ENCODE measurements at regions not wholly inside any gene's neighbourhood (a gene's known extent, or its start where the extent isn't known, plus 50 kb on each side); places are given as distances from the start of the nearest gene placed in this dataset.

DNA sequence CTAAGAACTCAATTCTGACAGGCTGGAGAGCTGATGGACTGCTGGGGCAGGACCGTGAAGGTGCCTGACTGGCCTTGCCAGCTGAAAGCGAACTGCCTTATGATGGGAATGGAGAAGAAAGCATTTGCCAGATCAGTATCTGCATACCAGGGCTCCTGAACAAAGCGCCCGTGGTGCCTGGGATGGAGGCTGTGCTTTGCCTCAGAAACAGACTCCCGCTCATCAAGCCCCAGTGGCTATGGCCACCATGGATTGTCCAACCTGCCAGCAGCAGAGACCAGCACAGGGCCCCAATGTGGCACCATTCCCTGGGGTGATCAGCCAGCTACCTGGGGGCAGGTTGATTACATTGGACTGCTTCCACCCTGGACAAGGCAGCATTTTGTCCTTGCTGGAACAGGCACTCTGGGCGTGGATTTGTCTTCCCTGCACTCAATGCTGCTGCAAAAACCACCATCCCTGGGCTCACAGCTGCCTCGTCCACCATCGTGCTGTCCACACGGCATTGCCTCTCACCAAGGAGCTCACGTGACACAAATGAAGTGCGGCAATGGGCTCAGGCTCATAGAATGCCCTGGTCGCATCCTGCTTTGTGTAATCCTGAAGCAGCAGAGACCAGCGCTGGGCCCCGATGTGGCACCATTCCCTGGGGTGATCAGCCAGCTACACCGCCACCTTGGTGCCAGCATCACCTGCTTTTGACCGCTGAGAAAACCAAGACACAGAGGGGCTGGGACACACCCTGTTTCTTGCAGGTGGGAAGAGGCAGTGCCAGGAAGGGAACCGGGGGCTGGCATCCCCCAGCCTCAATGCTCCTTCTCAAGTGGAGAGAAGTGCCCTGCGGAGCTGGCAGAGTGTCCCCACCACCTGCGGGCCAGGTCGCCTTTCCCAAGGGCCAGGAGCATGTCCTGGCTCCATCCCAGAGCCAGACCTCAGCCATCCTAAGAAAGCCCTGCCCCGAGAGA lies 1367.5 kb downstream of the BRD1 start:
- Histone ChIP-seq H3K4me2 (ENCODE audit: low read depth, low read length, poor library complexity, severe bottlenecking) (no peak overlapping the region), H4K20me1 (ENCODE audit: low read depth, low read length) (no peaks in the 10 kb centered on the region), H3K9me3 (ENCODE audit: insufficient read depth, low read length) (no peaks in the 10 kb centered on the region), H3K79me2 (ENCODE audit: insufficient read depth, low read length) (no peaks in the 10 kb centered on the region), H3K27ac (ENCODE audit: low read depth, low read length) (no peak overlapping the region), H2AFZ (ENCODE audit: low read depth, low read length, severe bottlenecking) (no peak overlapping the region), H3F3A (ENCODE audit: insufficient read depth) (no peaks in the 10 kb centered on the region), H3K4me3 (ENCODE audit: insufficient read depth, low read length, poor library complexity, severe bottlenecking) (no peak overlapping the region), H3K9me2 (replicated peaks; ENCODE audit: insufficient read depth, low read length) (no peaks in the 10 kb centered on the region), H3K36me3 (ENCODE audit: low read length) (no peaks in the 10 kb centered on the region), H3K9ac (ENCODE audit: low read length) (no peak overlapping the region), H3K27me3 (ENCODE audit: low read length) (no peaks in the 10 kb centered on the region)
- TF ChIP-seq, protein P1, sequence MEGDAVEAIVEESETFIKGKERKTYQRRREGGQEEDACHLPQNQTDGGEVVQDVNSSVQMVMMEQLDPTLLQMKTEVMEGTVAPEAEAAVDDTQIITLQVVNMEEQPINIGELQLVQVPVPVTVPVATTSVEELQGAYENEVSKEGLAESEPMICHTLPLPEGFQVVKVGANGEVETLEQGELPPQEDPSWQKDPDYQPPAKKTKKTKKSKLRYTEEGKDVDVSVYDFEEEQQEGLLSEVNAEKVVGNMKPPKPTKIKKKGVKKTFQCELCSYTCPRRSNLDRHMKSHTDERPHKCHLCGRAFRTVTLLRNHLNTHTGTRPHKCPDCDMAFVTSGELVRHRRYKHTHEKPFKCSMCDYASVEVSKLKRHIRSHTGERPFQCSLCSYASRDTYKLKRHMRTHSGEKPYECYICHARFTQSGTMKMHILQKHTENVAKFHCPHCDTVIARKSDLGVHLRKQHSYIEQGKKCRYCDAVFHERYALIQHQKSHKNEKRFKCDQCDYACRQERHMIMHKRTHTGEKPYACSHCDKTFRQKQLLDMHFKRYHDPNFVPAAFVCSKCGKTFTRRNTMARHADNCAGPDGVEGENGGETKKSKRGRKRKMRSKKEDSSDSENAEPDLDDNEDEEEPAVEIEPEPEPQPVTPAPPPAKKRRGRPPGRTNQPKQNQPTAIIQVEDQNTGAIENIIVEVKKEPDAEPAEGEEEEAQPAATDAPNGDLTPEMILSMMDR (IDR thresholded peaks at IDR 0.05; ENCODE audit: insufficient read depth, low read length, poor library complexity, severe bottlenecking), result no peak

DNA sequence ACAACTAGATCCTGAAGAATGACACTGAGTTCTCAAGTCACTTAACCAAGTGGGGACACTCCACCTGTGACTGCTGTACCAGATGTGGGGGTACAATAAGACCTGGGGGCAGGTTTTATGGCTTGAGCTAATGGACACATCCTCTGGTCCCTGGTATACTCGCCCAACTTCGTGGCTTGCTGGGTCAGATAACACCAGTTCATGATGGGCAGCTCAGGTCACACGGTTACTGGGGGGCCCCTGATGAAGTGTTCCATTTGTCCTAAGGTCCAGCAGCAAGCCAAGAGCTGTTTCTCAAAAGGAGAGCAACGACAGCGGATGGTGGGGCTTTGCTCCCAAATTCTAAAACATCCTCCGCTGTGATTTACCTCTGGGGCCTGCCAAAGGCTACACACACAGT lies 1368.4 kb downstream of the BRD1 start:
- H3K27ac ChIP-seq (ENCODE audit: low read depth, low read length), result no peak overlapping the region
- no peak overlapping the region for H3K9ac ChIP-seq (ENCODE audit: low read length)
- no peak overlapping the region for H3K4me2 ChIP-seq (ENCODE audit: low read depth, low read length, poor library complexity, severe bottlenecking)
- no peaks in the 10 kb centered on the region for H3F3A ChIP-seq (ENCODE audit: insufficient read depth)
- H3K9me2 ChIP-seq (replicated peaks; ENCODE audit: insufficient read depth, low read length), result no peaks in the 10 kb centered on the region
- H3K36me3 ChIP-seq (ENCODE audit: low read length), result no peaks in the 10 kb centered on the region
- H3K79me2 ChIP-seq (ENCODE audit: insufficient read depth, low read length), result no peaks in the 10 kb centered on the region
- no peaks in the 10 kb centered on the region for H3K27me3 ChIP-seq (ENCODE audit: low read length)
- TF ChIP-seq, protein P1 (IDR thresholded peaks at IDR 0.05; ENCODE audit: insufficient read depth, low read length, poor library complexity, severe bottlenecking), result no peak
- TF ChIP-seq EZH2phosphoT487 (conservative IDR thresholded peaks at IDR 0.05; ENCODE audit: low read length), result no peak
- H3K4me3 ChIP-seq (ENCODE audit: insufficient read depth, low read length, poor library complexity, severe bottlenecking), result no peak overlapping the region
- H2AFZ ChIP-seq (ENCODE audit: low read depth, low read length, severe bottlenecking), result no peak overlapping the region
- H4K20me1 ChIP-seq (ENCODE audit: low read depth, low read length), result no peaks in the 10 kb centered on the region
- no peaks in the 10 kb centered on the region for H3K9me3 ChIP-seq (ENCODE audit: insufficient read depth, low read length)

DNA sequence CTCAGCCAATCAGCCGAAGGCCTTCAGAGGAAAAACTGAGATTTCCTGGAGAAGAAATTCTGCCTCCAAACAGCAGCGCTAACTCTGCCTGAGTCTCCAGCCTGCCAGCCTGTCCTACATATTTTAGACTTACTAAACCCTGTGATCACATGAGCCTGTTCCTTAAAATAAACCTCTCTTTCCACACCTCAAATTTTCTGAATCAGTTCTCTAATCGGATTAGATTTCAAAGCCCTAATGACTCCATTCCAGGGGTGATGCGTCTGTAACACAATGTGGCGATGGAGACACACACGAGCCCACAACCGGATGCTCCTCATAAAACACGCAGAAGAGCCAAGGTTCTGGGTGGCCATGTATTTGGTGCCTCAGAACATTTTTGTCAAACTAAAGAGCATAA lies 1371.2 kb downstream of the BRD1 start:
- no peak overlapping the region for H2AFZ ChIP-seq (ENCODE audit: low read depth, low read length, severe bottlenecking)
- no peak overlapping the region for H3K27ac ChIP-seq (ENCODE audit: low read depth, low read length)
- H3K9ac ChIP-seq (ENCODE audit: low read length), result no peak overlapping the region
- no peaks in the 10 kb centered on the region for H4K20me1 ChIP-seq (ENCODE audit: low read depth, low read length)
- H3K4me2 ChIP-seq (ENCODE audit: low read depth, low read length, poor library complexity, severe bottlenecking), result no peak overlapping the region
- no peaks in the 10 kb centered on the region for H3K27me3 ChIP-seq (ENCODE audit: low read length)
- no peak overlapping the region for H3K4me3 ChIP-seq (ENCODE audit: insufficient read depth, low read length, poor library complexity, severe bottlenecking)
- H3K36me3 ChIP-seq (ENCODE audit: low read length), result no peaks in the 10 kb centered on the region
- H3K9me3 ChIP-seq (ENCODE audit: insufficient read depth, low read length), result no peaks in the 10 kb centered on the region
- TF ChIP-seq, protein P1 (IDR thresholded peaks at IDR 0.05; ENCODE audit: insufficient read depth, low read length, poor library complexity, severe bottlenecking), result no peak
- no peak for TF ChIP-seq EZH2phosphoT487 (conservative IDR thresholded peaks at IDR 0.05; ENCODE audit: low read length)
- no peaks in the 10 kb centered on the region for H3K79me2 ChIP-seq (ENCODE audit: insufficient read depth, low read length)
- H3K9me2 ChIP-seq (replicated peaks; ENCODE audit: insufficient read depth, low read length), result no peaks in the 10 kb centered on the region
- no peaks in the 10 kb centered on the region for H3F3A ChIP-seq (ENCODE audit: insufficient read depth)
